ENCODE measurements at regions not wholly inside any gene's neighbourhood (a gene's known extent, or its start where the extent isn't known, plus 50 kb on each side); places are given as distances from the start of the nearest gene placed in this dataset.

DNA sequence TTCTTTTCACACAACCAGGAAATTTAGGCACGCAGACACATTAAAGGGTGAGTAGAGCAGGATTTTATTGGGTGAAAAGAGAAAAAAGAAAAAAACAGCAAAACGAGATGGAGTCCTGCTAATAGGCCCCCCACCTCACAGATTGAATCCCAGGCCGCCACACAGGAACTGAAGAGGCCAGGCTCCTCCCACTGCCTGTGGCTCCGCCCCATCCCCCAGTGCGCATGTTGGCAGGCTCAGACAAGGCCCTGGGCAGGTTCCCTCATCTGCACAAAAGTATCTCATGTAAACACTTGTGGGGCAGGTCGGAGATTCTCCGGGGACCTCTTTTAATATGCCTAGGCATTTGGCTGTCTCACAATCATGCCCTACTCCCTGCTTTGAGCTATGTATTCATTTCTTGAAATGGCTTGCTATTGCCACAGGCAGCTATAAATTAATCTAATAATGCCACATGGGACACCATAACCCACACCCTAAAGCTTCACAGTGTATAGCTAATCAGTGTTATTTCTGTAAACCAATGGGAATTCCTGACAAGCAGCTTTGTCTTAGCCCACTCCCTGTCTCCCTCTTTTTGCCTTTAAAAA lies 76.2 kb upstream of the KIF5B start:
- TF ChIP-seq, protein P1, sequence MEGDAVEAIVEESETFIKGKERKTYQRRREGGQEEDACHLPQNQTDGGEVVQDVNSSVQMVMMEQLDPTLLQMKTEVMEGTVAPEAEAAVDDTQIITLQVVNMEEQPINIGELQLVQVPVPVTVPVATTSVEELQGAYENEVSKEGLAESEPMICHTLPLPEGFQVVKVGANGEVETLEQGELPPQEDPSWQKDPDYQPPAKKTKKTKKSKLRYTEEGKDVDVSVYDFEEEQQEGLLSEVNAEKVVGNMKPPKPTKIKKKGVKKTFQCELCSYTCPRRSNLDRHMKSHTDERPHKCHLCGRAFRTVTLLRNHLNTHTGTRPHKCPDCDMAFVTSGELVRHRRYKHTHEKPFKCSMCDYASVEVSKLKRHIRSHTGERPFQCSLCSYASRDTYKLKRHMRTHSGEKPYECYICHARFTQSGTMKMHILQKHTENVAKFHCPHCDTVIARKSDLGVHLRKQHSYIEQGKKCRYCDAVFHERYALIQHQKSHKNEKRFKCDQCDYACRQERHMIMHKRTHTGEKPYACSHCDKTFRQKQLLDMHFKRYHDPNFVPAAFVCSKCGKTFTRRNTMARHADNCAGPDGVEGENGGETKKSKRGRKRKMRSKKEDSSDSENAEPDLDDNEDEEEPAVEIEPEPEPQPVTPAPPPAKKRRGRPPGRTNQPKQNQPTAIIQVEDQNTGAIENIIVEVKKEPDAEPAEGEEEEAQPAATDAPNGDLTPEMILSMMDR (IDR thresholded peaks at IDR 0.05): no peak
- TF ChIP-seq POLR2A (IDR thresholded peaks at IDR 0.05) (no peak), POLR2AphosphoS5 (IDR thresholded peaks at IDR 0.05) (no peak)

All from prostate gland (tissue), 2 donors.